Prostate gland (tissue), 2 donors: ENCODE measurements at regions not wholly inside any gene's neighbourhood (a gene's known extent, or its start where the extent isn't known, plus 50 kb on each side); places are given as distances from the start of the nearest gene placed in this dataset.

Experiments
- POLR2A ChIP-seq: fragments of 450-650 bp; IDR thresholded peaks from one replicate; pipeline ENCODE4 v1.6.1; 2016; ENCODE audit warnings: antibody characterized with exemption, mild to moderate bottlenecking
- TF ChIP-seq, protein P1 (sequence below), 4 experiments: fragments of 200-600 bp in 2 of 4; fragments of 450-650 bp in 2 of 4; sonication (generic) in 2 of 4; IDR thresholded peaks; 1 replicate in 3 of 4; 2 replicates in 1 of 4; pipeline ENCODE4 v1.5.1; 2016 to 2019; ENCODE audit warnings: antibody characterized with exemption in 4 of 4, mild to moderate bottlenecking in 2 of 4, moderate library complexity in 2 of 4

DNA sequence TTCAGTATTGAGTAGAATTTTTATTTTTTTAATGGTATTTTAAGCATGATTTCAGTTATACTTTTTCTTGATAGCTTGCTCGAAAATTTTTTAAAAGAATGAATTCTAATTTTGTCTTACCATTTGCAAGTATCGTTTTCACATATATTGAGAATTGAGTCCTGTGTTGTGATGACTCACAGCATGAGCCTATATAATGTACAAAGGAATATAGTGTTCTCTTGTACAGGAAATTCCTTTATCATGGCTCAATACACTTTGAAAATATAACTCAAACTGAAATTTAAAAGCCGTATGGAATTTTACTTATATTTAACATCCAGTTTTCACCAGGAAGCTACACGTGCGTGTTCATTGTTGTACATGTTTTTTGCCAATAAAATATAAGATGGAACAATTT, 161.1 kb upstream of the TMTC4 start:
- TF ChIP-seq, protein P1, sequence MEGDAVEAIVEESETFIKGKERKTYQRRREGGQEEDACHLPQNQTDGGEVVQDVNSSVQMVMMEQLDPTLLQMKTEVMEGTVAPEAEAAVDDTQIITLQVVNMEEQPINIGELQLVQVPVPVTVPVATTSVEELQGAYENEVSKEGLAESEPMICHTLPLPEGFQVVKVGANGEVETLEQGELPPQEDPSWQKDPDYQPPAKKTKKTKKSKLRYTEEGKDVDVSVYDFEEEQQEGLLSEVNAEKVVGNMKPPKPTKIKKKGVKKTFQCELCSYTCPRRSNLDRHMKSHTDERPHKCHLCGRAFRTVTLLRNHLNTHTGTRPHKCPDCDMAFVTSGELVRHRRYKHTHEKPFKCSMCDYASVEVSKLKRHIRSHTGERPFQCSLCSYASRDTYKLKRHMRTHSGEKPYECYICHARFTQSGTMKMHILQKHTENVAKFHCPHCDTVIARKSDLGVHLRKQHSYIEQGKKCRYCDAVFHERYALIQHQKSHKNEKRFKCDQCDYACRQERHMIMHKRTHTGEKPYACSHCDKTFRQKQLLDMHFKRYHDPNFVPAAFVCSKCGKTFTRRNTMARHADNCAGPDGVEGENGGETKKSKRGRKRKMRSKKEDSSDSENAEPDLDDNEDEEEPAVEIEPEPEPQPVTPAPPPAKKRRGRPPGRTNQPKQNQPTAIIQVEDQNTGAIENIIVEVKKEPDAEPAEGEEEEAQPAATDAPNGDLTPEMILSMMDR (IDR thresholded peaks at IDR 0.05) = no peak
- no peak for TF ChIP-seq POLR2A
